SK-N-MC (cell line): ENCODE measurements at regions not wholly inside any gene's neighbourhood (a gene's known extent, or its start where the extent isn't known, plus 50 kb on each side); places are given as distances from the start of the nearest gene placed in this dataset.

Experiments used
- DNase-seq: peaks from one replicate; pipeline ENCODE4 v3.0.0-alpha.2; 2011; ENCODE audit warnings: low read depth, low spot score
- H3K27ac ChIP-seq: fragments of 200-600 bp; sonication (generic); 2 replicates; pipeline ENCODE4 v1.5.1; 2016; ENCODE audit warnings: mixed run types
- H3K36me3 ChIP-seq: fragments of 200-600 bp; sonication (generic); 2 replicates; pipeline ENCODE4 v1.6.1; 2017; ENCODE audit warnings: antibody characterized with exemption, low read length, mixed read lengths; ENCODE audit not compliant: insufficient read depth
- H3K4me3 ChIP-seq: fragments of 200-600 bp; sonication (generic); 2 replicates; pipeline ENCODE4 v1.5.1; 2016
- H3K9ac ChIP-seq: fragments of 200-600 bp; sonication (generic); 2 replicates; pipeline ENCODE4 v1.8.0; 2017; ENCODE audit warnings: mixed run types, mixed read lengths; ENCODE audit not compliant: insufficient read length
- H3K9me3 ChIP-seq: fragments of 200-600 bp; sonication (generic); 2 replicates; pipeline ENCODE4 v1.6.1; 2017; ENCODE audit warnings: low read depth, mild to moderate bottlenecking, antibody characterized with exemption, low read length, moderate library complexity, mixed read lengths
- EZH2 ChIP-seq: fragments of 200-600 bp; sonication (generic); IDR thresholded peaks from one replicate; pipeline ENCODE4 v1.6.1; 2017; ENCODE audit warnings: antibody characterized with exemption
- FOXP2 ChIP-seq: optimal IDR thresholded peaks from 2 replicates; pipeline ENCODE3; 2011; ENCODE audit warnings: mild to moderate bottlenecking, moderate library complexity; ENCODE audit not compliant: insufficient read depth; ENCODE audit errors: extremely low read length, control extremely low read depth
- POLR2AphosphoS5 ChIP-seq: IDR thresholded peaks from 2 replicates; pipeline ENCODE4 v1.6.1; 2012; ENCODE audit warnings: mild to moderate bottlenecking, low read depth, low read length, borderline replicate concordance

- H3K36me3 ChIP-seq: no peaks in the 10 kb centered on the region
- no peak overlapping the region for H3K4me3 ChIP-seq
- no peak overlapping the region for H3K27ac ChIP-seq
- TF ChIP-seq FOXP2 (no peak), POLR2AphosphoS5 (no peak), EZH2 (no peak)
- no peaks in the 10 kb centered on the region for H3K9me3 ChIP-seq
- no peak for DNase-seq
- H3K9ac ChIP-seq: no peak overlapping the region
These were observed 368.4 kb upstream of the SLC8A1 start for GRCh38 chr2:40820319-40820718.

DNA sequence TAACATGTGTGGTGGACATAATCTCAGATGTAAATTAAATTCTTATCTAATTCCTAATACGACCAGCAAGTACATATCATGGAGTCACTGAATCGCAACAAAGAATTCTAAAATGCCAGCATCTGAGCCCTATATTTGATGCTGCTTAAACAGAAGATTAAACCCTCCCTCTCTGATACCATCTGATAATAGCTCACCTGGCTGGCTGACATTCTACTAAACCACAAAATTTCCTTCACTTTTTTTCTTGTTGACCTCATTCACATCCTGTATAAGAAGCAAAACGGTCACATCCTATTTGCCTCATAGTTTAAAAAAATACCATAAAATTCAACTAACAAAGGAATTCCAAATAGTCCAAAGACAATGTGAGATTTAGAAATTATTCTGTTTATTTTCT is 371.6 kb upstream of the SLC8A1 start:
- no peak for TF ChIP-seq EZH2
- H3K9ac ChIP-seq: no peak overlapping the region
- no peaks in the 10 kb centered on the region for H3K36me3 ChIP-seq
- no peaks in the 10 kb centered on the region for H3K9me3 ChIP-seq
- no peak overlapping the region for H3K4me3 ChIP-seq
- no peak overlapping the region for H3K27ac ChIP-seq
- no peak for DNase-seq

GRCh38 chr2:40824278-40824677 is 372.4 kb upstream of the SLC8A1 start:
- Histone ChIP-seq H3K4me3 (no peak overlapping the region), H3K9me3 (no peaks in the 10 kb centered on the region), H3K9ac (no peak overlapping the region), H3K27ac (no peak overlapping the region), H3K36me3 (no peaks in the 10 kb centered on the region)
- no peak for DNase-seq
- TF ChIP-seq POLR2AphosphoS5: no peak
- TF ChIP-seq EZH2: no peak
- no peak for TF ChIP-seq FOXP2

DNA sequence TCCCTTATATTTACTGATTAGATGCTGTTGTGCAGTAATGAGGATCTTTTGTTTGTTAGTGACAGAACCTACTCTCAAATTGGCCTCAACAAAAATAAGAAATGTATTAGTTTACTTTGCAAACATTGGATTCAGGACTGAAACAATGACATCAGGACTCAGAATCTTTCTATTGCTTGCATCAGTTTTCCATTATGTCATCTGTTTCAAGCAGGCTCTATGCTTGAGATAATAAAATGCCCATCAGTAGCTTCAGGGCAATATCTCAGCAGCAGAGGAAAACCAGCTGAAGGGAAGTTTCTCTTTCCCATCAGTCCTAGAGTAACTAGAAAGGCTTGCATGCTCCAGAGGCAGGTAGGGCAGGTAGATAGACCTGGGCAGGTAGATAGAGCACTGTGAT is 375.5 kb upstream of the SLC8A1 start:
- Histone ChIP-seq H3K9me3 (no peaks in the 10 kb centered on the region), H3K36me3 (no peaks in the 10 kb centered on the region), H3K27ac (no peak overlapping the region), H3K9ac (no peak overlapping the region), H3K4me3 (no peak overlapping the region)
- TF ChIP-seq EZH2: no peak
- TF ChIP-seq POLR2AphosphoS5: no peak
- TF ChIP-seq FOXP2: no peak
- no peak for DNase-seq

GRCh38 chr2:40831321-40831873 is 379.5 kb upstream of the SLC8A1 start:
- Histone ChIP-seq H3K27ac (no peak overlapping the region), H3K4me3 (no peak overlapping the region), H3K9ac (no peak overlapping the region), H3K36me3 (no peaks in the 10 kb centered on the region), H3K9me3 (no peaks in the 10 kb centered on the region)
- no peak for DNase-seq
- TF ChIP-seq FOXP2 (no peak), POLR2AphosphoS5 (no peak), EZH2 (no peak)

- H3K9me3 ChIP-seq: no peaks in the 10 kb centered on the region
- no peaks in the 10 kb centered on the region for H3K36me3 ChIP-seq
- no peak for DNase-seq
- no peak overlapping the region for H3K9ac ChIP-seq
- TF ChIP-seq EZH2 (no peak), FOXP2 (no peak), POLR2AphosphoS5 (no peak)
- H3K4me3 ChIP-seq: no peak overlapping the region
- no peak overlapping the region for H3K27ac ChIP-seq
These were observed 390.0 kb upstream of the SLC8A1 start for GRCh38 chr2:40841856-40842255.

- Histone ChIP-seq H3K9me3 (no peaks in the 10 kb centered on the region), H3K9ac (no peak overlapping the region), H3K36me3 (no peaks in the 10 kb centered on the region), H3K4me3 (no peak overlapping the region), H3K27ac (no peak overlapping the region)
- DNase-seq: no peak
- TF ChIP-seq POLR2AphosphoS5: no peak
- no peak for TF ChIP-seq EZH2
- no peak for TF ChIP-seq FOXP2
These were observed 392.7 kb upstream of the SLC8A1 start for GRCh38 chr2:40844353-40845277.

GRCh38 chr2:40851661-40852060 is 399.8 kb upstream of the SLC8A1 start:
- H3K36me3 ChIP-seq: no peaks in the 10 kb centered on the region
- DNase-seq: no peak
- H3K9me3 ChIP-seq: no peaks in the 10 kb centered on the region
- no peak overlapping the region for H3K9ac ChIP-seq
- no peak overlapping the region for H3K4me3 ChIP-seq
- H3K27ac ChIP-seq: no peak overlapping the region
- no peak for TF ChIP-seq POLR2AphosphoS5
- TF ChIP-seq EZH2: no peak

DNA sequence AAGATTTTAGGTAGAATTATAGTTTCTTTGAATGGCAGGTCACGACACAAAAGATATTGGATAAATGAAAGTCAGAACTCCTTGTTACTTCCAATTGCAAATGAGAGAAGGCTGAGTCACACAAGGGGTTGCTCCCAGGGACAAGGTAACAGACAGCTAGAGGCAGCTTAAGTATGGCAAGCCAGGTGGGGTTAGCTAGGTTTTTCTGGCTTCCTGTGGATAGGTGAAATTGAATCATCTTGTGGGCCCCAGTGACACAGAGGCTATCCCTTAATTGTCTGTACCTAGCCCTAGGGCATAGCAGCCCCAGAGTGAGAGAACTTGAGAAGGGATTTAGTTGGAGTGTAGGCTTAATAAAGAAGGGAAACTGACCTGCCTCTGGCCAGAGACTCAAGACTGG is 407.7 kb upstream of the SLC8A1 start:
- H3K9ac ChIP-seq: no peak overlapping the region

More for the DNA sequence above, 407.7 kb upstream of the SLC8A1 start:
- Histone ChIP-seq H3K36me3 (no peaks in the 10 kb centered on the region), H3K27ac (no peak overlapping the region), H3K9me3 (no peaks in the 10 kb centered on the region), H3K4me3 (no peak overlapping the region)
- no peak for TF ChIP-seq POLR2AphosphoS5
- no peak for TF ChIP-seq EZH2
- TF ChIP-seq FOXP2: no peak
- no peak for DNase-seq
